ENCODE measurements at regions not wholly inside any gene's neighbourhood (a gene's known extent, or its start where the extent isn't known, plus 50 kb on each side); places are given as distances from the start of the nearest gene placed in this dataset.

GRCh38 chr5:87886164-87886563 lies 382.5 kb downstream of the TMEM161B start:
- H3K4me3 ChIP-seq (ENCODE audit: low read length): no peak overlapping the region
- H3K4me1 ChIP-seq (ENCODE audit: control insufficient read depth, insufficient read depth, low read length): no peaks in the 10 kb centered on the region
- H3K9me3 ChIP-seq (replicated peaks; ENCODE audit: control insufficient read depth, low read depth, low read length): no peaks in the 10 kb centered on the region
- no peak for DNase-seq
- no peak overlapping the region for H3K27ac ChIP-seq (ENCODE audit: low read length)
- WGBS (ENCODE audit: insufficient coverage): no CpG with 5 or more reads among the region's 1 CpG
- no peaks in the 10 kb centered on the region for H3K36me3 ChIP-seq (ENCODE audit: control insufficient read depth, insufficient read depth, low read length)
- H3K27me3 ChIP-seq (ENCODE audit: control insufficient read depth, insufficient read depth, low read length): no peaks in the 10 kb centered on the region

- whole genome bisulfite sequencing (ENCODE audit: insufficient coverage): no CpG with 5 or more reads among the region's 1 CpG
Measured at GRCh38 chr5:87885758-87886157, 382.9 kb downstream of the TMEM161B start.

GRCh38 chr5:87877495-87877894 lies 391.1 kb downstream of the TMEM161B start:
- WGBS (ENCODE audit: insufficient coverage): no CpG with 5 or more reads among the region's 2 CpGs
- H3K36me3 ChIP-seq (ENCODE audit: control insufficient read depth, insufficient read depth, low read length): no peaks in the 10 kb centered on the region
- no peak for DNase-seq
- no peak overlapping the region for H3K27ac ChIP-seq (ENCODE audit: low read length)
- H3K9me3 ChIP-seq (replicated peaks; ENCODE audit: control insufficient read depth, low read depth, low read length): no peaks in the 10 kb centered on the region
- no peaks in the 10 kb centered on the region for H3K4me1 ChIP-seq (ENCODE audit: control insufficient read depth, insufficient read depth, low read length)
- no peak overlapping the region for H3K4me3 ChIP-seq (ENCODE audit: low read length)
- H3K27me3 ChIP-seq (ENCODE audit: control insufficient read depth, insufficient read depth, low read length): no peaks in the 10 kb centered on the region

More at GRCh38 chr5:87885758-87886157, 382.9 kb downstream of the TMEM161B start:
- no peak for DNase-seq
- H3K9me3 ChIP-seq (replicated peaks; ENCODE audit: control insufficient read depth, low read depth, low read length): no peaks in the 10 kb centered on the region
- H3K27me3 ChIP-seq (ENCODE audit: control insufficient read depth, insufficient read depth, low read length): no peaks in the 10 kb centered on the region
- no peaks in the 10 kb centered on the region for H3K36me3 ChIP-seq (ENCODE audit: control insufficient read depth, insufficient read depth, low read length)
- no peaks in the 10 kb centered on the region for H3K4me1 ChIP-seq (ENCODE audit: control insufficient read depth, insufficient read depth, low read length)
- H3K4me3 ChIP-seq (ENCODE audit: low read length): no peak overlapping the region
- H3K27ac ChIP-seq (ENCODE audit: low read length): no peak overlapping the region

GRCh38 chr5:87877023-87877422 lies 391.6 kb downstream of the TMEM161B start:
- Histone ChIP-seq H3K27me3 (ENCODE audit: control insufficient read depth, insufficient read depth, low read length) (no peaks in the 10 kb centered on the region), H3K4me3 (ENCODE audit: low read length) (no peak overlapping the region), H3K4me1 (ENCODE audit: control insufficient read depth, insufficient read depth, low read length) (no peaks in the 10 kb centered on the region), H3K9me3 (replicated peaks; ENCODE audit: control insufficient read depth, low read depth, low read length) (no peaks in the 10 kb centered on the region), H3K36me3 (ENCODE audit: control insufficient read depth, insufficient read depth, low read length) (no peaks in the 10 kb centered on the region), H3K27ac (ENCODE audit: low read length) (no peak overlapping the region)
- no peak for DNase-seq
- no CpG with 5 or more reads among the region's 1 CpG for WGBS (ENCODE audit: insufficient coverage)

GRCh38 chr5:87876616-87877015 lies 392.0 kb downstream of the TMEM161B start:
- Histone ChIP-seq H3K36me3 (ENCODE audit: control insufficient read depth, insufficient read depth, low read length) (no peaks in the 10 kb centered on the region), H3K4me1 (ENCODE audit: control insufficient read depth, insufficient read depth, low read length) (no peaks in the 10 kb centered on the region), H3K9me3 (replicated peaks; ENCODE audit: control insufficient read depth, low read depth, low read length) (no peaks in the 10 kb centered on the region), H3K27ac (ENCODE audit: low read length) (no peak overlapping the region), H3K27me3 (ENCODE audit: control insufficient read depth, insufficient read depth, low read length) (no peaks in the 10 kb centered on the region), H3K4me3 (ENCODE audit: low read length) (no peak overlapping the region)
- WGBS (ENCODE audit: insufficient coverage): no CpG with 5 or more reads among the region's 2 CpGs
- no peak for DNase-seq

- Histone ChIP-seq H3K9me3 (replicated peaks; ENCODE audit: control insufficient read depth, low read depth, low read length) (no peaks in the 10 kb centered on the region), H3K4me1 (ENCODE audit: control insufficient read depth, insufficient read depth, low read length) (no peaks in the 10 kb centered on the region), H3K27ac (ENCODE audit: low read length) (no peak overlapping the region), H3K27me3 (ENCODE audit: control insufficient read depth, insufficient read depth, low read length) (no peaks in the 10 kb centered on the region), H3K36me3 (ENCODE audit: control insufficient read depth, insufficient read depth, low read length) (no peaks in the 10 kb centered on the region), H3K4me3 (ENCODE audit: low read length) (no peak overlapping the region)
- WGBS (ENCODE audit: insufficient coverage): 60% methylated on average over 1 of the region's 3 CpGs
- no peak for DNase-seq
Measured at GRCh38 chr5:87872986-87873385, 395.7 kb downstream of the TMEM161B start.

- Histone ChIP-seq H3K4me1 (ENCODE audit: control insufficient read depth, insufficient read depth, low read length) (no peaks in the 10 kb centered on the region), H3K27ac (ENCODE audit: low read length) (no peak overlapping the region), H3K4me3 (ENCODE audit: low read length) (no peak overlapping the region), H3K27me3 (ENCODE audit: control insufficient read depth, insufficient read depth, low read length) (no peaks in the 10 kb centered on the region), H3K9me3 (replicated peaks; ENCODE audit: control insufficient read depth, low read depth, low read length) (no peaks in the 10 kb centered on the region), H3K36me3 (ENCODE audit: control insufficient read depth, insufficient read depth, low read length) (no peaks in the 10 kb centered on the region)
- no peak for DNase-seq
- WGBS (ENCODE audit: insufficient coverage): no CpG with 5 or more reads among the region's 1 CpG
Measured at GRCh38 chr5:87868792-87869191, 399.9 kb downstream of the TMEM161B start.

GRCh38 chr5:87867281-87867680 lies 401.4 kb downstream of the TMEM161B start:
- no peak overlapping the region for H3K4me3 ChIP-seq (ENCODE audit: low read length)
- DNase-seq: no peak
- 27% methylated on average over 3 of the region's 4 CpGs for whole genome bisulfite sequencing (ENCODE audit: insufficient coverage)
- no peaks in the 10 kb centered on the region for H3K4me1 ChIP-seq (ENCODE audit: control insufficient read depth, insufficient read depth, low read length)
- H3K27ac ChIP-seq (ENCODE audit: low read length): no peak overlapping the region
- H3K27me3 ChIP-seq (ENCODE audit: control insufficient read depth, insufficient read depth, low read length): no peaks in the 10 kb centered on the region
- H3K36me3 ChIP-seq (ENCODE audit: control insufficient read depth, insufficient read depth, low read length): no peaks in the 10 kb centered on the region
- H3K9me3 ChIP-seq (replicated peaks; ENCODE audit: control insufficient read depth, low read depth, low read length): no peaks in the 10 kb centered on the region

GRCh38 chr5:87853541-87853940 lies 415.1 kb downstream of the TMEM161B start:
- Histone ChIP-seq H3K27me3 (ENCODE audit: control insufficient read depth, insufficient read depth, low read length) (no peaks in the 10 kb centered on the region), H3K4me3 (ENCODE audit: low read length) (no peak overlapping the region), H3K9me3 (replicated peaks; ENCODE audit: control insufficient read depth, low read depth, low read length) (no peaks in the 10 kb centered on the region), H3K27ac (ENCODE audit: low read length) (no peak overlapping the region), H3K36me3 (ENCODE audit: control insufficient read depth, insufficient read depth, low read length) (no peaks in the 10 kb centered on the region), H3K4me1 (ENCODE audit: control insufficient read depth, insufficient read depth, low read length) (no peaks in the 10 kb centered on the region)
- no CpG with 5 or more reads among the region's 2 CpGs for WGBS (ENCODE audit: insufficient coverage)
- no peak for DNase-seq

GRCh38 chr5:87851603-87852002 lies 417.0 kb downstream of the TMEM161B start:
- Histone ChIP-seq H3K27me3 (ENCODE audit: control insufficient read depth, insufficient read depth, low read length) (no peaks in the 10 kb centered on the region), H3K9me3 (replicated peaks; ENCODE audit: control insufficient read depth, low read depth, low read length) (no peaks in the 10 kb centered on the region), H3K27ac (ENCODE audit: low read length) (no peak overlapping the region), H3K4me3 (ENCODE audit: low read length) (no peak overlapping the region), H3K4me1 (ENCODE audit: control insufficient read depth, insufficient read depth, low read length) (no peaks in the 10 kb centered on the region), H3K36me3 (ENCODE audit: control insufficient read depth, insufficient read depth, low read length) (no peaks in the 10 kb centered on the region)
- DNase-seq: no peak

- no peaks in the 10 kb centered on the region for H3K36me3 ChIP-seq (ENCODE audit: control insufficient read depth, insufficient read depth, low read length)
- H3K27ac ChIP-seq (ENCODE audit: low read length): no peak overlapping the region
- no peaks in the 10 kb centered on the region for H3K27me3 ChIP-seq (ENCODE audit: control insufficient read depth, insufficient read depth, low read length)
- no peak for DNase-seq
- WGBS (ENCODE audit: insufficient coverage): no CpG with 5 or more reads among the region's 3 CpGs
- no peaks in the 10 kb centered on the region for H3K9me3 ChIP-seq (replicated peaks; ENCODE audit: control insufficient read depth, low read depth, low read length)
- no peak overlapping the region for H3K4me3 ChIP-seq (ENCODE audit: low read length)
- no peaks in the 10 kb centered on the region for H3K4me1 ChIP-seq (ENCODE audit: control insufficient read depth, insufficient read depth, low read length)
Measured at GRCh38 chr5:87850843-87851242, 417.8 kb downstream of the TMEM161B start.

Data from muscle of leg (tissue), 3 donors.